Fibroblast of villous mesenchyme (primary cell): ENCODE measurements at regions not wholly inside any gene's neighbourhood (a gene's known extent, or its start where the extent isn't known, plus 50 kb on each side); places are given as distances from the start of the nearest gene placed in this dataset.

ENCODE experiments used
- DNase-seq: peaks from one replicate; pipeline ENCODE4 v3.0.0-alpha.2; 2010; ENCODE audit warnings: low read depth
- H3K4me3 ChIP-seq: 2 replicates; pipeline ENCODE4 v1.5.1; 2011; ENCODE audit warnings: low read depth, mild to moderate bottlenecking, low read length
- TF ChIP-seq, protein P1 (sequence below): IDR thresholded peaks from 2 replicates; pipeline ENCODE4 v1.5.1; 2012; ENCODE audit warnings: low read depth, mild to moderate bottlenecking, low read length; ENCODE audit not compliant: insufficient read depth

DNA sequence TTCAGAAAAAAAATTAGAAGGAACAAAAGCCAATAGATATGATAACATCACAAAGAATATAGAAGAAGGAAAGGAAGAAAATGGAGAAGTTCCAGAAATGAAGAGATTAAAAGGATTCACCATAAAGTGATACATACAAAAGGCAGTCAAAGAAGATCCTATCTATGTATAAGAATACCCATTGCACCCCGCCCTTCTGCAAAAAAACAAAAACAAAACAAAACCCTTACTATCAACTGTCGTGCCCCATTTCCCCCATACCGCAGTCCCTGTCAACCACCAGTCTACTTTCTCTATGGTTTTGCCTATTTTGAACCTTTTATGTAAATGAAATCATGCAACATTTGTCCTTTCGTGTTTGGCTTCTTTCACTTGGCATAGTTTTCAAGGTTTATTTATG, 385.6 kb downstream of the PRDM5 start:
- H3K4me3 ChIP-seq: no peak overlapping the region
- TF ChIP-seq, protein P1, sequence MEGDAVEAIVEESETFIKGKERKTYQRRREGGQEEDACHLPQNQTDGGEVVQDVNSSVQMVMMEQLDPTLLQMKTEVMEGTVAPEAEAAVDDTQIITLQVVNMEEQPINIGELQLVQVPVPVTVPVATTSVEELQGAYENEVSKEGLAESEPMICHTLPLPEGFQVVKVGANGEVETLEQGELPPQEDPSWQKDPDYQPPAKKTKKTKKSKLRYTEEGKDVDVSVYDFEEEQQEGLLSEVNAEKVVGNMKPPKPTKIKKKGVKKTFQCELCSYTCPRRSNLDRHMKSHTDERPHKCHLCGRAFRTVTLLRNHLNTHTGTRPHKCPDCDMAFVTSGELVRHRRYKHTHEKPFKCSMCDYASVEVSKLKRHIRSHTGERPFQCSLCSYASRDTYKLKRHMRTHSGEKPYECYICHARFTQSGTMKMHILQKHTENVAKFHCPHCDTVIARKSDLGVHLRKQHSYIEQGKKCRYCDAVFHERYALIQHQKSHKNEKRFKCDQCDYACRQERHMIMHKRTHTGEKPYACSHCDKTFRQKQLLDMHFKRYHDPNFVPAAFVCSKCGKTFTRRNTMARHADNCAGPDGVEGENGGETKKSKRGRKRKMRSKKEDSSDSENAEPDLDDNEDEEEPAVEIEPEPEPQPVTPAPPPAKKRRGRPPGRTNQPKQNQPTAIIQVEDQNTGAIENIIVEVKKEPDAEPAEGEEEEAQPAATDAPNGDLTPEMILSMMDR: no peak

DNA sequence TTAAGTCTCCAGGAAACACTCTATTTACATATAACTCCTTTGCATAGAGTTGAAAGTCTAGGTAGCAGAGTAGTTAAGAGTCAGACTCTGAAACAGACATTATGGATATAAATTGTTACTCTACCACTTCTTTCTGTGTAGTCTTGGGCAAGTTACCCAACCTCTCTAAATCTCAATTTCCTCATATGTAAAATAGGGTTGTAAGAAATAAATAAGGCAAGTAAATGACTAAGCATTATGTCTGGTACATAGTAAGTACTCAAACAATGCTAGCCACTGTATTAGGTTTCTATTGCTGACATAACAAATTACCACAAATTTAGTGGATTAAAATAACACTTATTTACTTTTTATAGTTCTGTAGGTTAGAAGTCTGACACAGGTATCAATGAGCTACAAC, 394.1 kb downstream of the PRDM5 start:
- TF ChIP-seq, protein P1: no peak
- DNase-seq: no peak
- H3K4me3 ChIP-seq: no peak overlapping the region

More for the DNA sequence above, 385.6 kb downstream of the PRDM5 start:
- no peak for DNase-seq

DNA sequence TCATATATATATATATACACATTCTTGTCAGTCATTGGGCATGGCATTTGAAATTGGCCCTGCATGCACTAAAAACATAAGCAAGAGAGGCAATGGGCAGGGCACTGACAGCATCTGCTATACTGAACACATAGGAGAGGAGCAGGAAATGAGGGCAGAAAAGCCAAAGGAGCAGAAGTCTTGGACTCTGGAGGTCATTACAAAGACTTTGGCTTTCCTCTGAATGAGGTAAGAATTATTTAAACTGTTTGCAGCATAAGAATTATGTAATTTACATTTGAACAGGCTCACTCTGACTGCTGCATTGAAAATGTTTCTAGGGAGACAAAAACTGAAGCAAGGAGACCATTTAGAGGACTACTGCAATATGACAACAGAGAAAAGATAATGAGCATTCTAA, 396.5 kb downstream of the PRDM5 start:
- TF ChIP-seq, protein P1: no peak
- DNase-seq: no peak
- H3K4me3 ChIP-seq: no peak overlapping the region

DNA sequence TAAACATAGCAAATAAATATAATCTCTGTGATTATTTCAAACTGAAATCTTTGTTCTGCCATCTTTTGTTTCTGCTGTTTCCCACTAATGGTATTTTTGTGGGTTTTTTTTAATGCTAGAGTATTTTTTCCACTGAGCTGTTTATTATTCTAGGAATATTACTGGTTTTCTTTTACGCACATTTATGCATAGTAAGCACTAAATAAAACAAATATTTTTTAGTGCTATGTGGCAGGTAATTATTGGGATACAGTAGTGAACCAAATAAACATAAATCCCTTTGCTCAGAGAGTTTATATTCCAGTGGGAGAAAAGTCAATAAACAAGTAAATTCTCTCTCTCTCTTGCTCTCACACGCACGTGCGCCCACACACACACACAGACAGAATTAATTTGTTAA, 397.4 kb downstream of the PRDM5 start:
- TF ChIP-seq, protein P1: no peak

DNA sequence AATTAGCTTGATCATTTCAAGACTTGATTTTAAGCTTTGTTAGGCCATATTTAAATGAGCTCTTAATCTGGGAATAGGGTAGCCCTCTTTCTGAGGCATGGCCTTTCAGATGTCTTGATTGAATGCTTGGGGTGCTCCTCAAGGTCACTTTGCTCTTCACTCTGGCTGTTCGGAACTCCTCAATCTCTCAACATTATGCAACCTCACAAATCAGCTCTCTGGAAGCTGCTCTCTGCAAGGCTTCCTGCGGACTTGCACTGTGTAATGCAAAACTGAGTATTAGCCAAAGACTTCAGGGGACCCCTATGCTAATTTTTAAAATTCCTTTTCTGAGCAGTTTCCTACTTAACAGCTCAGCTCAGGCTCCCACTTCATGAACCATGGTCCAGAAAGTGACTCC, 398.3 kb downstream of the PRDM5 start:
- no peak for DNase-seq
- TF ChIP-seq, protein P1: no peak
- no peak overlapping the region for H3K4me3 ChIP-seq

More for the DNA sequence above, 397.4 kb downstream of the PRDM5 start:
- no peak for DNase-seq
- no peak overlapping the region for H3K4me3 ChIP-seq

DNA sequence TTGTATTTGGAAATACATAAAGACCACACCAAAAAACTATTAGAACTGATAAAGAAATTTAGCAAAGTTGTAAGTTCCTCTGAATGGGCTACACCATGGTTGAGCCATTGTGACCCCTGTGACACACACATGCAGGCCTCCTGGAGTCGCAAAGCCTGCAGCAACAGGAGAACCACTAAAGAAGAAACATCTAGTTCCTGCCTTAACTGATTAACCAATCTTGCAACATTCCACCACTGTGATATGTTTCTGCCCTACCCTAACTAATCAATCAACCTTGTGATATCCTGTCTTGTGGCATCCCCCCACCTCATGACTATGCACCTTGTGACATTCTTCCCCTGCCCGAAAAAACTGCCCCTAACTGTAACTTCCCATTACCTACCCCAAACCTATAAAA, 401.8 kb downstream of the PRDM5 start:
- H3K4me3 ChIP-seq: no peak overlapping the region
- TF ChIP-seq, protein P1: no peak

DNA sequence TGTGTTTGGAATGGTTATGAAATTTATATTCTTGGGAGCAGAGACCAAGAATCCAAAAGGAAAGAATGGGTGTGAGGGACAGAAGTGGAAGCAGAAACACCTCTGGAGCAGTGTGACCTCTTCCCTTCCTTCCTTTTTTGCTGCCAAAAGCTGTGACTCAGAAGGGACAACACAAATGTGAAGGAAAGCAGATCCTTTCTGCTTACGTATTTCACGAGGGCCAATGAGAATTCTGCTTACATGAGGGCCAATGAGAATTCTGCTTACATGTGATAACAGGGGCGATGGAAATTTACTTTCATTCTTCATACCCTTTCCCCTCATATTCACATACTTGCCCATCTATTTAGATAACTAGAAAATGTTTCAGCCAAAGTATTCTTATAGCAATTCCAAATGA, 404.6 kb downstream of the PRDM5 start:
- peak overlapping the region; percentile 35 for H3K4me3 ChIP-seq

More for the DNA sequence above, 401.8 kb downstream of the PRDM5 start:
- no peak for DNase-seq

More for the DNA sequence above, 404.6 kb downstream of the PRDM5 start:
- DNase-seq: peak; percentile 96
- TF ChIP-seq, protein P1: no peak
